WI38 (cell line): ENCODE measurements at regions not wholly inside any gene's neighbourhood (a gene's known extent, or its start where the extent isn't known, plus 50 kb on each side); places are given as distances from the start of the nearest gene placed in this dataset.

Experiments
- H3K4me3 ChIP-seq: 2 replicates; pipeline ENCODE4 v1.5.1; 2011; ENCODE audit warnings: low read depth, mild to moderate bottlenecking, control low read depth, low read length
- CTCF ChIP-seq: IDR thresholded peaks from 2 replicates; pipeline ENCODE4 v1.5.1; 2012; ENCODE audit warnings: low read depth, mild to moderate bottlenecking, control low read depth, low read length

GRCh38 chr12:90173499-90174197, 465.0 kb upstream of the ATP2B1 start:
- TF ChIP-seq CTCF, result no peak
- no peak overlapping the region for H3K4me3 ChIP-seq

GRCh38 chr12:90172524-90172923, 463.9 kb upstream of the ATP2B1 start:
- no peak overlapping the region for H3K4me3 ChIP-seq
- no peak for TF ChIP-seq CTCF

GRCh38 chr12:90170740-90171139, 462.1 kb upstream of the ATP2B1 start:
- H3K4me3 ChIP-seq, result no peak overlapping the region

GRCh38 chr12:90167518-90168208, 459.0 kb upstream of the ATP2B1 start:
- no peak overlapping the region for H3K4me3 ChIP-seq
- TF ChIP-seq CTCF, result no peak

More at GRCh38 chr12:90170740-90171139, 462.1 kb upstream of the ATP2B1 start:
- no peak for TF ChIP-seq CTCF

- no peak overlapping the region for H3K4me3 ChIP-seq
- no peak for TF ChIP-seq CTCF
Observed at GRCh38 chr12:90166671-90167070, 458.0 kb upstream of the ATP2B1 start.

GRCh38 chr12:90166012-90166411, 457.4 kb upstream of the ATP2B1 start:
- no peak overlapping the region for H3K4me3 ChIP-seq
- TF ChIP-seq CTCF, result no peak

GRCh38 chr12:90163975-90164374, 455.3 kb upstream of the ATP2B1 start:
- no peak for TF ChIP-seq CTCF

More at GRCh38 chr12:90163975-90164374, 455.3 kb upstream of the ATP2B1 start:
- no peak overlapping the region for H3K4me3 ChIP-seq
